Fibroblast of mammary gland (primary cell): ENCODE measurements at regions not wholly inside any gene's neighbourhood (a gene's known extent, or its start where the extent isn't known, plus 50 kb on each side); places are given as distances from the start of the nearest gene placed in this dataset.

Experiments used
- DNase-seq: peaks from one replicate; pipeline ENCODE4 v3.0.0-alpha.2; 2010; ENCODE audit warnings: low read depth
- H3K4me3 ChIP-seq: 2 replicates; pipeline ENCODE4 v1.5.1; 2011; ENCODE audit warnings: low read depth, mild to moderate bottlenecking, low read length, moderate library complexity; ENCODE audit not compliant: control insufficient read depth
- CTCF ChIP-seq: conservative IDR thresholded peaks from 2 replicates; pipeline ENCODE4 v1.5.1; 2011; ENCODE audit warnings: low read depth, low read length, inconsistent platforms; ENCODE audit not compliant: control insufficient read depth, insufficient read depth

- TF ChIP-seq CTCF = no peak
- H3K4me3 ChIP-seq = no peak overlapping the region
- DNase-seq = no peak
Observed at GRCh38 chrX:4118666-4119530, 405.4 kb upstream of the PRKX start.

GRCh38 chrX:4110964-4111363 lies 397.5 kb upstream of the PRKX start:
- no peak overlapping the region for H3K4me3 ChIP-seq
- no peak for TF ChIP-seq CTCF
- no peak for DNase-seq

DNA sequence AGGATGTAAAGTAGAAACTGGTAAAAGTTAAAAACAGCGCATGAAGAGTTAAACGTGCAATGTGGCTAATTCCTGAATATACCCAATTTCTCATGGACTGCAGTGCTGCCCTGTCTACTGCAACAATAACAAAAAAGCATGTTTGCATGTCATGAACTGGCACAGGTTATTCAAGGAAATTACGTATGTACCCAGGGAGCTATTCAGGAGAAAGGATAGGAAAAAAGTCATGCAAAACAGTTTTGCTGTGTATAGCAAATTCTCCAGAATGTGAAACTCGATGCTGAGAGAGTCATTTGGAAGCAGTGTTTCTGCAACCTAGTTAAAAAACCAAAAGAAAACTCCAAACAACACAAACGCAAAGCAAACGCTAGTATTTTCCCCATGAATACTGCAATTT lies 381.5 kb upstream of the PRKX start:
- TF ChIP-seq CTCF = no peak
- DNase-seq = no peak
- no peak overlapping the region for H3K4me3 ChIP-seq

GRCh38 chrX:4091046-4091760 lies 377.8 kb upstream of the PRKX start:
- no peak for TF ChIP-seq CTCF
- H3K4me3 ChIP-seq = no peak overlapping the region
- no peak for DNase-seq

DNA sequence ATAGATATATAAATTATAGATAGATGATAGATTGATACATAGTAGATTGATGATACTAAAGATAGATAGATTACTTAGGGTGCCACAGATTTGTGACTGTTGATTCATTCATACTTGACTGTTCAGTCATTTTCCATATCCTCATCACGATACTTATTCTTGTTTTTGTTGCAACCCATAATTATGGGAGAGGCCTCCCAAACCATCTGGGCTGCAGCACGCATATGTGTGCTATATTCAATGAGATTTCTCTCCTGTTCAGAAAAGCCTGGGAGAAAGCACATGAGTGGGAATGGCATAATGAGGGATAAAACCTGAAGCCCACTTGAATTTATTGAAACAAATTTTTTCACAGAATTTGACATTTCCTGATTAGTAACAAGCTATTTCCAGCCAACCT lies 346.4 kb upstream of the PRKX start:
- DNase-seq = no peak
- H3K4me3 ChIP-seq = no peak overlapping the region
- TF ChIP-seq CTCF = no peak

DNA sequence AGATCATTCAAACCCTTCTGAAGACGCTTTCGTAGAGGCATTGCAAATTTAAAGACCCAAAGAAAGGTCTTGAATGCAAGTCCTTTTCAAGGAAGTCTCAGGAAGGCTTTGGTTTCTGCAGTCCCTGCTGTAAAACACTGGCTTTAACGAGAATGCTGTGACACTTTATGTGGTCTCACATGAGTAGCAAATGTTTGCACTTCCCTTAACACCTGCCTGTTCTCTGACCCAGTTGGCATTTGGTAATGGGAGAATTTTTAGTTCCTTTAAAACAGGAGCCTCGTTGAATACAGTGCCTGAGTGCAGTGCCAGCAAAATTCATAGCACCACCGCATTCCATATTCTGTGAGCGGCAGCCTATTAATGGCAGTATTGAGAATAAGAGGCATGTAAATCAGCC lies 330.5 kb upstream of the PRKX start:
- no peak overlapping the region for H3K4me3 ChIP-seq
- no peak for DNase-seq
- TF ChIP-seq CTCF = no peak

- no peak for TF ChIP-seq CTCF
- DNase-seq = no peak
- no peak overlapping the region for H3K4me3 ChIP-seq
Observed at GRCh38 chrX:4035874-4036273, 322.4 kb upstream of the PRKX start.
